ENCODE measurements at regions not wholly inside any gene's neighbourhood (a gene's known extent, or its start where the extent isn't known, plus 50 kb on each side); places are given as distances from the start of the nearest gene placed in this dataset.

DNA sequence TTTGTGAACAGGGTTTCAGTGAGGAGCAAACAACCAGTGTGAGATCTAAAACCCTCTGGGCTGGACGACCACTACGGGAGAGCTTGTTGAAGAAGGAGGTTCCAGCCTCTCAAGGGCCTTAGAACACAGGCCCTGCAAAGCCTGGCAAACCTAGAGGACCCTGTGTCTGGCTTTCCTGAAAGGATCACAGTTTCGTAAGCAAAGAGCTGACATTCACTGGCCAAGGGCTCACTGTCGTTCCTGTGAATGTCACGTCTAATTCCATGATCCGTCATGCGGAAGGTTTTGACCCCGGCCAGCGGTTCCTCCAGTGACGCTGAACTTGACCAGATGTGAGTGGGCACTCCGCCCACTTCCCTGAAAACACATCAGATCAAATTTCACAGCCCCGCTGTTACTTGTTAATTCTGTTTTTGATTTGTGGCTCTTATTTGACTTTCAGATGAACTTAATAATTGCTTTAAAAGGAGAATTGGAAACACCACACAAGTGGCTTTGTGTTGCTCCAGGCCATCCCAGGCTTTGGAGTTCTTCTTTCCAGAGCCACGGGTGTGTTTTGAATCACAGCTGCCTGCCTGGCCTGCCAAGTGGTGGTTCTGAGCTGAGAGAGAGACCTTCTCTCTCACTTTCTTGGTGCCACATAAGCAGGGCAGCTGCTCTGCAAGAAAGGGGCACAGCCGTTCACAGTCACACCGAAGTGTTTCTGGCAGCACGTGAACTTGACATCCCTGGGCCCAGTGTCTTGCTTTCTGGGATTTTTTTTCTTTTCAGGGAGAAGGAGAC lies 308.4 kb downstream of the NDUFA10 start:
- TF ChIP-seq, protein P1, sequence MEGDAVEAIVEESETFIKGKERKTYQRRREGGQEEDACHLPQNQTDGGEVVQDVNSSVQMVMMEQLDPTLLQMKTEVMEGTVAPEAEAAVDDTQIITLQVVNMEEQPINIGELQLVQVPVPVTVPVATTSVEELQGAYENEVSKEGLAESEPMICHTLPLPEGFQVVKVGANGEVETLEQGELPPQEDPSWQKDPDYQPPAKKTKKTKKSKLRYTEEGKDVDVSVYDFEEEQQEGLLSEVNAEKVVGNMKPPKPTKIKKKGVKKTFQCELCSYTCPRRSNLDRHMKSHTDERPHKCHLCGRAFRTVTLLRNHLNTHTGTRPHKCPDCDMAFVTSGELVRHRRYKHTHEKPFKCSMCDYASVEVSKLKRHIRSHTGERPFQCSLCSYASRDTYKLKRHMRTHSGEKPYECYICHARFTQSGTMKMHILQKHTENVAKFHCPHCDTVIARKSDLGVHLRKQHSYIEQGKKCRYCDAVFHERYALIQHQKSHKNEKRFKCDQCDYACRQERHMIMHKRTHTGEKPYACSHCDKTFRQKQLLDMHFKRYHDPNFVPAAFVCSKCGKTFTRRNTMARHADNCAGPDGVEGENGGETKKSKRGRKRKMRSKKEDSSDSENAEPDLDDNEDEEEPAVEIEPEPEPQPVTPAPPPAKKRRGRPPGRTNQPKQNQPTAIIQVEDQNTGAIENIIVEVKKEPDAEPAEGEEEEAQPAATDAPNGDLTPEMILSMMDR (IDR thresholded peaks at IDR 0.05), result no peak
- no peak for TF ChIP-seq POLR2A (IDR thresholded peaks at IDR 0.05)

All from testis (tissue), 2 donors.